ELR (cell line): ENCODE measurements at regions not wholly inside any gene's neighbourhood (a gene's known extent, or its start where the extent isn't known, plus 50 kb on each side); places are given as distances from the start of the nearest gene placed in this dataset.

Experiments
- DNase-seq: peaks from one replicate; pipeline ENCODE4 v3.0.0-alpha.2; 2015; ENCODE audit warnings: low read depth

DNA sequence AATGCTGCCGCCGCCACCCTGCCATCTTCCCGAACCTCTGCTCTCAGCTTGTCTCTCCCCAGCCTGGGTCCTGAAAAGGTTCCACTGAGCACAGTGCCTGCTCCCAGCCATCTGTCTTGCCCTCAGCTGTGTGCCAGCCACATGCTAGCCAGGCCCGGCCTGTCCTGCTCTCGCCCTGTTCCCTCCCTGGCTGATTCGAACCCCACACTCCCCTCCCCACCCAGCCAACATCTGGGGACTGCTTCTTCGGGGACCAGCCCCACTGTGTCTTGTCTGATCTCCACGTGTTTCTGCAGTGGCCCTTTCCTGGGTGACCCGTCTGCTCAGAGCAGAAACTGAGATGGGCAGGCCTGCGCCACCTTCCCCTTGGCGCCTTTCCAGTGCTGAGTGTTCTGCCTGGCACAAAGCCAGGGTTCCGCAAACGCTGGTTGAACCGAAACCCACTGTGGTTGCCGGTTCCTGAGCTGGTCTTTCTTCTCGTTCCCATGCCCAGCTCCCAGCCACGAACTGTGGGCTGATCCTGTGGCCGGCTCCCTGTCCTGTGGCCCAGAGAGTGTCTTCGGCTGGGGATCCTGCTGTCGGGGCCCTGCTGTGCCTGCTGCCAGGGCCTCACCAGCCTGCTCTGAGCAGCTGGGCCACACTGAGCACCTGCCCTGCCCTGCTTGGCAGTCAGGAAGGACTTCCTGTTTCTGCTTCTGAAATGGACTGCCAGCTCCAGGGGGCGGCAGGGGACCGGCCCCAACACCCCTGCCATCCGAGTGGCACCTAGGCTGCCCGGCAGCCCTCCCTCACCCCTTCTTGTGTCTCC, 62.7 kb upstream of the KLF13 start:
- DNase-seq = no peak

DNA sequence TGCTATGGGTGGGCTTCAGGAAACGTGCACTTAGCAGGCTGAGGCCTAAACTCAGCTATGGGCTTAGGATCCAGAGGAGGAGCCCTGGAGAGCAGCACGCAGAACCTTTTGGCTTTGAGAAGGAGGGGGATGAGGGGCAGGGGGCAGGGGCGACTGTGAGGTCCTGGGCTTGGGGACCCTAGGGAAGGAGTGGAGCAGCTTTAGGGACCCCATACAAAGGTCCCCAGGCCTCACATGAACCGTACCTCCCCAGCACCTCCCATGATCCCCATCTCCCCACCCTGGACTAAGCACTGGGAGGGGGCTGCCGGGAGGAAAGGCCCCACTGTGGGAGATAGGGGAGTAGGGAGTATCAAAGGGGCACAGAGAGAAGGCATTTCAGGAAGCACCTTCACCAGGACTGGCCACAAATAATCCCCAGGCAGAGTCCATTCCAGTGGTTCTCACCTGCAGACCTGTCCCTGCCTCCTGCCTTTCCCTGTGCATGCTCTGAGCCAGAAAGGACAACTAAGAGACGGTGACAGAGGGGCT, 62.0 kb upstream of the KLF13 start:
- no peak for DNase-seq

GRCh38 chr15:31265090-31265870, 61.4 kb upstream of the KLF13 start:
- DNase-seq = no peak

DNA sequence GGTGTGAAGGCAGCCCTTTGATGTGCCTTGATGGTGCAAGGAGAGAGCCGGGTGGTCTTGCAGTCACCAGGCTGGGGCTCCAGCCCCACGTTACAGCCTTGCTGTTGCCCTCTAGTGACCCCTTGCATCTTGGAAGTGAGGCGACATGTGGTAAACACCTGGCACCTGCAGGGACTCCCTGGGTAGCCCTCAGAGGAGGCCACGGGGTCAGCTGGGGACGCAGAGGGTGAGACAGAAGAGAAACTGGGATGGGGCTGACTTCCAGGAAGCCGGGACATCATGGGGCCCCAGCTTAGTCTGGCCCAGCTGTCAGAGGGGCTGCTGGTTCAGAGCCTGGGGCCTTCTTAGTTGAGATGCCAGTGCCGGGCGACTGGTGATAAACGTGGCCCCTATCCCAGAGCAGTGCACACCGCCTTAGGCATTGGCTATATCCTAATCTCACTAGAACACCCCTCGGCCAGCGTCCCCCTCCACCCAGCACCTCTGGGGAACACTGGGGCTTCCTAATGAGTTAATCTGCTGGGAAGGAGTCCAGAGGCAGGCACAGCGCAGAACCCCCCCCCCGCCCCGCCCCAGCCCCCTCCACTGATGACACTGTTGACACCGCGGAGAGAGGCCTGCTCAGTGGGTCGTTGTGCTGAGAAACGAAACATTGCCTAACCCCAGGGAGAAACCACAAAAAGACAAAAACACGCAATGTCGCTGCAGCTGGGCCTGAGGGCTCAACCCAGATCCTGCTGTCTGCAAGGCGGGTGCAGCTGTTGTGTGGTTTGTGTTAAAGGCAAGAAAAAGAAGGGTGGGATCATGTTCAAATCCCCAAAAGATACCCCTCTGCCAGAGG, 60.5 kb upstream of the KLF13 start:
- DNase-seq = no peak

DNA sequence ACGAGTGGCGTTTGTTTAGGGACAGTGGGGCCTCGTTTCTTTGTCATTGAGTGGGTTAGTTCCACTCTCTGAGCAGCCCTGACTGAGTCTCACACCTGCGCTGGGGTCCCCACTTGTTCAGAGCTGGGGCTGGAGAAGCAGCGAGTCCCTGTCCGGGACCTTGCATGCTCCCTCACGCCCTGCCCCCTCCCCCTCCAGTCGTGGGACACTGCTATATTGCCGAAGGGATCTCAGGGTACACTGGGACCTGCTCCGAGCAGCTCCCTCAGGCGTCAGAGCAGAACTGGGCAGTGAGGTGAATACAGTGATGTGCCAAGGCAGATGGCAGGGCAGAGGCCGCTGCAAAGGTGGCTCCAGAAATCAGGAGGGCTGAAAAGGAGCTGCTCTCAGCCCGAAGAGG, 59.9 kb upstream of the KLF13 start:
- DNase-seq = no peak

DNA sequence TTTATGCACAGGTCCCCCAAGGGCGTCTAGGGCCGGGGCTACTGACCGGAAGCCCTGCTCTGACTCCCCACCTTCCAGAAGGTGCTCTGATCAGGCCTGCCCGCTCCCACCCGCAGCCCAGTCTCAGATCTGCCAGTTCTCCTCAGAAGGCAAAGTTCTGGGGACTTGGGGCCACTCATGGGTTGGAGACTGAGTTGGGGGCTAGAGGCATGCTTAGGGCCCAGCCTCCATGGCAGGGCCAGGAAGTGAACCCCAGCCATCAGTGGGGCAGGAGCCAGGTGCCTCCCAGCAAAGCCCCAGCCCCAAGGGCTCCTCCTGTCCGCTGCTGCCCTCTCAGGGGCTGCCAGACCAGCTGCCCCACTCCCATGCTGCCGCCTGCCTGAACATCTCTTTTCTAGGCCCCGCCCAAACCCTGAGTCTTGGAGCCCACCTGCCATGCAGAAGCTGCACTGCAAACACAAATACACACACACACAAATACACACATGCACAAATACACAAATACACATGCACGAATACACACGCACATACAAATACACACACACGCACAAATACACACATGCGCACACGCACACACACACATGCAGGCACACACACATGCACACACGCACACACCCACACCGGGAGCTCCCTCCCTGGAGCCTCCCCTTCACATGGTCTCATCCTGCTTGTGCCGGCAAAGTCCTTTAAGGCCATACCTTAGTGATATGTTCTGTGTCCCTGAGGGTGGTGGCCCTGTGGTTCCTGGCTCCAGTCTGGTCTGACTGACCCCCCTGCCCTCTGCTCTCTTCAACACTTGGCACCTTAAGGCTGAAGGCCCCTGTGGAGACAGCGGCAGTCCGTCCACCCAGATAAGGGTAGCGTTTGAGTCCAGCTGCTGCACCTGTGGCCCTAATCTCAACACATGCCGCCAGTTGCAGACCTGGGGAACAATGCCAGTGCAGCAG, 59.2 kb upstream of the KLF13 start:
- no peak for DNase-seq

DNA sequence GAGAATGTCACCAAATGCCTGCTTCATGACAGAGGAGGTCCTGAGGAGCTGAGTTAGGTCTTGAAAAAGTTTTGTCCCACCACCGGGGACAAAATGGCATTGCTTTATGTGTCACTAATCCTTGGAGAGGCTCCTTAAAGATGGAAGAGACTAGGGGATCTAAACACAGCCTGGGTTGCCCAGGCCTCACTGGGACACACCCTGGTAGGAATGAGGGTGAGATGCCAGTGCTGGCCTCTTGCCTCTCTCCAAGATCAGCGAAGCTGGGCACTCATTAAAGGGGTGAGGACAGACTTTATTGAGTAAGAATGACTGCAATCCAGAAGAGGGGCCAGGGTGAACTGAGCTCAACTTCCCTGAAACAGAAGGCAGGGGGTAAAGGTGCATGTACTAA, 58.5 kb upstream of the KLF13 start:
- DNase-seq = no peak

DNA sequence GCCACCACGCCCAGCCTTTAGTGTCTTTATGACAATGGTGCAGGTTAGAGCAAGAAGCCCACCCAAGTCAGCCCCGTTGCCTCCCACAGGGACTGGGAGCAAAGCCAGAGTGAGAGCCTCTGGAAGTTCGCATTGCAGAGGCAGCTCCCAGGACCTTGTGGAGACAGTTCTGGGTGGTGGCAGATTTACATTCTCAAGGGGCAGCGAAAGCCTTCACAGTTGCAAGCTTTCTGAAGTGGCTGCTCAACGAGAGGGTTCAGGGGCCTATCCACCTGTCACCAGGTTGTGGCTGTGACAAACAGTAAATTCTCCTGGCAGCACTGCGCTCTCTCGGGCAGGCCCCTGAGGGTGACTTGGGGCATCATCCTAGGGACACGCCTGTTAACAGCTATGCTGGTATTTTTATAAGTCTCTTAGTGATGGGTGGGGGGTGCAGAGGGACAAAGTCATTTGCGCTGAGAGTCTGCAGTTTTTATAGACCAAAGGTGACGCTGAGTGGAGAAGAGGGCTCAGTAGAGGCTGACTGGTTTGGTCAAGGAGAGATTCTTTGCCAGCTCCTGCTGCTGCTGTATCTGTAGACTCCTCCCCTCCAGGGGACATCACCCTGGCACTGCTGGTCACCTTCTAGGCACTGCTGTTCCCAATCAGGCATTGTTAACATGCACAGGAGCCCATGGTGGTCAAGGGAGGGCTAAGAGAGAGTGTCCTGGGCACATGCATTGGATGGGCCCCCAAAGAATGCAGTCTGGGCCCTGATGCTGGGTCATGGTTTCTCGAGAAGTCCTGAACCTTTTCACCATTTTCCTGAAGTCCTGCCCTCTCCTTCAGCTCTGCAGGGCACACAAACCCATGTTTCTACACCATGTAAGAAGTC, 57.5 kb upstream of the KLF13 start:
- DNase-seq = no peak

GRCh38 chr15:31269816-31270575, 56.6 kb upstream of the KLF13 start:
- DNase-seq = no peak

GRCh38 chr15:31270767-31271166, 55.9 kb upstream of the KLF13 start:
- DNase-seq = peak; percentile 2

DNA sequence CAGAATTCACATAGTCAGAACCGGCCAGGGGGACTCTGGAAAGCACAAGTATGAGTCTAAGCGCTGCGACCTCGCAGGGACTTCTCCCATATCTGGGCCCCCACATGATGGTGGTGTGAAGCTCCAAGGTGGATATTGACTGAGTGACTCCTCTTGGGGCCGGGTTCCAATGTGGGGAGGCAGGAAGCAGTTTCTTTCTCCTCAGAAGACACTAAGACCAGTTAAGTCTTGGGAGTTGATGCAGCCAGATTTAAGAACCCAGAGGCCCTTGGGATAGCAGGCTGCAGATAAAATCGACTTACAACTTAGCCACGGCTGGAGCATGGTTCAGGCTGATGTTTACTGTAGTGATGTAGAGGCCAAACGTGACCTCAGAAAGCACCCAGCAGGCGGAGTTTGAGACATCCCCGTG, 55.4 kb upstream of the KLF13 start:
- DNase-seq = no peak

DNA sequence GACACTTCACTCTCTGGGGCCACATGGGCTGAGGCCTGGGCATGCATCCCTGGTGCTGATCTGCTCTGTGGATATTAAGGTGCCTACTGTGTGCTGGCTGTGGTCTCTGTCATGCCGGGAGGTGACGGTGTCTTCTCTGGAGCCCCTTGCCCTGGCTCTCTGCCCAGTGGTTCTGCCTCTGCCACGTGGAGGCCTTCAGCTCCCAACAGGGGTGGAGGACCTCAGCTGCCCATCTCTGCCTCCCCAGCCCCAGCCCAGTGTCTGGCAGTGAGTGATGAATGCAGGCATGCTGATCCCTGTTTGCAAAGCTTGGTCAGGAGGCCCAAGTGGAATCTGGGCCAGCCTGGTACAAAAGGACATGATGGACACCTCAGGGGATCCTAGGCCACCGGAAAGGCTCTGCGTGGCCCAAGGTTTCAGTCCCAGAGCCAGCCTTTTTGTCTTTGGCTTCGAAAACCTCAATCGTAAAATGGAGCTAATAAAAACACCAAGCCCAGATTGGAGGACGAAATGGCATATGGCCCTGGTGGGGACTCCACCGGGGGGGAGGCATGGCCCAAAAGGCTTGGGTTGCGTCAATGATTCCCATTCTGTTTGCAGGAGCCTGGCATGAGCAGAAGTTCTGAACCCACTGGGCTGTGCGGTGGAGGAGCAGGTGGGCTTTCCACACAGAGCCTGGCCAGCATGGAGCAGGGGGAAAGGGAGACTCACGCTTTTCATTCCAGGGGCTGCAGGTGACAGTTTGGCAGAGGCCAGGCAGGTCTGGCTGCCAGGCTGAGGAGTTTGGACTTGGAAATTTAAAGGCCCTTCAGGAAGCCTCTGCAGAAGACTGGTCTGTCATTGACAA, 54.7 kb upstream of the KLF13 start:
- DNase-seq = no peak

DNA sequence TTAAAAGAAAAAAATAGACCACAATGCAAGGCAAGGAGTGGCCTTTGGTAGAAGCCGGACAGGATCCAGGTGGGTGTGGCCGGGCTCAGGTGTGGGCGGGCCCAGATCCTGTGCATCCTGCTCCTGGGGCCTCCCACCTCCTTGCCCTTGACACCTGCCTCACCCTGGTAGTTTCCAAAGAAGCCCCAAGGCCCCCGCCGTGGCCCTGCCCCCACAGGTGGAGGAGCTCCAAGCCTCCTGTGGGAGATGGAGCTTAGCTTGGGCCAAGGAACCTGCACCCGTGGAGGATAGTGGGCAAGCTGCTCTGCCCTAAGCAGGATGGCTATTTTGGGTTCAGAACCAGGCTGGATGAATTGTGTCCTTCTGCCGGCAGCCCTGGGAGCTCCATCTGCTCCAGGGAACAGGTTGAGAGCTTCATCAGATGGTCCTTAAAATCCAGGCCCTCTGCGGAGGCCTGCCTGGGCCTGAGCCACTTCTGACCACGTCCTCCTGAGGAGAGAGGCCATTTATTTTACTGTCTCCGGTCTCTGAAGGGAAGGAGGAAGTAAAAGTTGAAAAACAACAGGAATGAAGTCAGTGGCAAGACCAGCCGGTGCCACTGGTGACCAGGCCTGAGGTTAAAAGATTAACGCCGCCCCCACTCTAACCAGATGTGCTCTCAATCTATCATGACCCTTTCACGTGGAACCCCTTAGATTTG, 53.9 kb upstream of the KLF13 start:
- DNase-seq = no peak

DNA sequence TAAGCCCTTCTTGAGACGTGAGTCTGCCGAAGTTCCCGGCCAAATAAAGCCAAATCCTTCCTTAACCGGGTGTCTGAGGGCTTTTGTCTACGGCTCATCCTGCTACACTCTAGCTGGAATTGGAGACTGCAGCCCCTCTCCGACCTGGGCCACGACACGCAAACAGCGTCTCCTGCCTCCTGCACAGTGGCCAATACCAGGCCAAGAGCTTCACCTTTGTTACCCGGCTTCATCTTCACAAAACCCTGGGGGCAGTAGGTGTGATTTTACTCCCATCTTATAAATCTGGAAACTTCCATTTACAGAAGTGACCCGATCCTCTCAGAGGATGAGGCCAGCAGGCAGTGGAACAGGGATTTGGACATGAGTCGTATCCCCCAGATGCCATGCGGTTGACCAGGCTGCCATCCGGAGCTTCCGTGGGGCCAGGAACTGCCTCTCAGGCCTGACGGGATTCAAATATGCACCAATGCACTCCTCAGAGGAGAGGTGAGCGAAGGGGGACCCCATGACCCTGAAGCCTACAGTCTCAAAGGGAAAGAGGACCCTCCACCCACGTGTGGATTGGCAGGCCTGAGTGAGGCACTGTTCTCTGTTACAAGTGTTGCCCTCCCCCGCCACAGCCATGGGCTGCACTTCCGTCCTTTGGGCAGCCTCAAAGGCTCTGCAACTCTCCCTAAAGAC, 53.2 kb upstream of the KLF13 start:
- DNase-seq = no peak

GRCh38 chr15:31274496-31275330, 51.9 kb upstream of the KLF13 start:
- DNase-seq = no peak
